GM18861 (cell line): ENCODE measurements at regions not wholly inside any gene's neighbourhood (a gene's known extent, or its start where the extent isn't known, plus 50 kb on each side); places are given as distances from the start of the nearest gene placed in this dataset.
A peak's percentile ranks its signal among the peaks of the same experiment; 100 is the strongest.
"Not testable (repeated sequence)": the region's sequence is repeated elsewhere in the genome, so short reads cannot be mapped to it uniquely, and the experiment has no call there.

Experiments
- ATAC-seq: cut with Tn5 transposase; IDR thresholded peaks from one replicate; pipeline ENCODE4 v1.9.1; 2021; ENCODE audit not compliant: unreplicated experiment

GRCh38 chr18:39318462-39318861, 1752.9 kb upstream of the CELF4 start:
- no peak for ATAC-seq

- ATAC-seq, result peak; percentile 45
Observed at GRCh38 chr18:39318008-39318407, 1752.4 kb upstream of the CELF4 start.

GRCh38 chr18:39314595-39314994, 1749.0 kb upstream of the CELF4 start:
- ATAC-seq, result no peak

- no peak for ATAC-seq
Observed at GRCh38 chr18:39313992-39314391, 1748.4 kb upstream of the CELF4 start.

- no peak for ATAC-seq
Observed at GRCh38 chr18:39311111-39311712, 1745.6 kb upstream of the CELF4 start.

- not testable (repeated sequence) for ATAC-seq
Observed at GRCh38 chr18:39308931-39309521, 1743.4 kb upstream of the CELF4 start.

GRCh38 chr18:39305766-39306165, 1740.2 kb upstream of the CELF4 start:
- no peak for ATAC-seq

- ATAC-seq, result no peak
Observed at GRCh38 chr18:39302481-39302880, 1736.9 kb upstream of the CELF4 start.

- no peak for ATAC-seq
Observed at GRCh38 chr18:39299152-39299551, 1733.6 kb upstream of the CELF4 start.

GRCh38 chr18:39297225-39297624, 1731.6 kb upstream of the CELF4 start:
- ATAC-seq, result no peak

GRCh38 chr18:39296293-39296888, 1730.8 kb upstream of the CELF4 start:
- ATAC-seq, result no peak

- ATAC-seq, result no peak
Observed at GRCh38 chr18:39276764-39277163, 1711.2 kb upstream of the CELF4 start.

GRCh38 chr18:39274535-39274934, 1708.9 kb upstream of the CELF4 start:
- no peak for ATAC-seq

- ATAC-seq, result no peak
Observed at GRCh38 chr18:39272230-39272629, 1706.6 kb upstream of the CELF4 start.

GRCh38 chr18:39271654-39272053, 1706.1 kb upstream of the CELF4 start:
- ATAC-seq, result no peak

- no peak for ATAC-seq
Observed at GRCh38 chr18:39260565-39260964, 1695.0 kb upstream of the CELF4 start.

GRCh38 chr18:39259736-39260135, 1694.1 kb upstream of the CELF4 start:
- ATAC-seq, result no peak

- no peak for ATAC-seq
Observed at GRCh38 chr18:39244242-39244641, 1678.6 kb upstream of the CELF4 start.

- ATAC-seq, result no peak
Observed at GRCh38 chr18:39241534-39241933, 1675.9 kb upstream of the CELF4 start.

- no peak for ATAC-seq
Observed at GRCh38 chr18:39238981-39239660, 1673.5 kb upstream of the CELF4 start.

- ATAC-seq, result no peak
Observed at GRCh38 chr18:39235118-39235719, 1669.6 kb upstream of the CELF4 start.

- ATAC-seq, result no peak
Observed at GRCh38 chr18:39232937-39233336, 1667.3 kb upstream of the CELF4 start.
